ENCODE measurements at regions not wholly inside any gene's neighbourhood (a gene's known extent, or its start where the extent isn't known, plus 50 kb on each side); places are given as distances from the start of the nearest gene placed in this dataset.

- Histone ChIP-seq H3K27me3 (ENCODE audit: control insufficient read depth in 3 of 3, insufficient read depth in 3 of 3, low read length in 2 of 3) (no peaks in the 10 kb centered on the region), H3K36me3 (ENCODE audit: control insufficient read depth in 4 of 4, insufficient read depth in 4 of 4, low read length in 4 of 4) (no peaks in the 10 kb centered on the region), H3K27ac (ENCODE audit: low read depth in 1 of 2, low read length in 1 of 2) (no peak overlapping the region), H3K4me1 (ENCODE audit: control insufficient read depth in 5 of 5, insufficient read depth in 5 of 5, low read length in 5 of 5) (no peaks in the 10 kb centered on the region), H3K9me3 (ENCODE audit: control insufficient read depth in 4 of 4, insufficient read depth in 3 of 4, low read length in 3 of 4) (peaks cover 0 to 16% (median 0%) of the 10 kb centered on the region in 4 donors), H3K9ac (ENCODE audit: insufficient read depth in 1 of 2, low read length in 2 of 2) (no peak overlapping the region), H3K4me3 (no peak overlapping the region)
- ATAC-seq (ENCODE audit: insufficient read depth, low FRiP score) (no peak), DNase-seq (no peak)
- WGBS, 2 donors = 74 to 86% methylated on average over 9 of the region's 9 CpGs
- no peak for TF ChIP-seq CTCF (IDR thresholded peaks at IDR 0.05; ENCODE audit: control extremely low read depth, extremely low read depth)
Measured at GRCh38 chr14:106491851-106492250, 965.5 kb downstream of the TMEM121 start.

GRCh38 chr14:106493962-106494823, 967.8 kb downstream of the TMEM121 start:
- no peak for TF ChIP-seq CTCF (IDR thresholded peaks at IDR 0.05; ENCODE audit: control extremely low read depth, extremely low read depth)
- H3K27ac ChIP-seq (ENCODE audit: low read depth in 1 of 2, low read length in 1 of 2) = no peak overlapping the region
- no peaks in the 10 kb centered on the region for H3K36me3 ChIP-seq (ENCODE audit: control insufficient read depth in 4 of 4, insufficient read depth in 4 of 4, low read length in 4 of 4)
- no peak overlapping the region for H3K9ac ChIP-seq (ENCODE audit: insufficient read depth in 1 of 2, low read length in 2 of 2)
- DNase-seq = no peak
- WGBS, 2 donors = 24 to 39% methylated on average over 3 of the region's 3 CpGs
- no peaks in the 10 kb centered on the region for H3K27me3 ChIP-seq (ENCODE audit: control insufficient read depth in 3 of 3, insufficient read depth in 3 of 3, low read length in 2 of 3)
- H3K4me1 ChIP-seq (ENCODE audit: control insufficient read depth in 5 of 5, insufficient read depth in 5 of 5, low read length in 5 of 5) = no peaks in the 10 kb centered on the region
- ATAC-seq (ENCODE audit: insufficient read depth, low FRiP score) = no peak
- no peak overlapping the region for H3K4me3 ChIP-seq
- H3K9me3 ChIP-seq (ENCODE audit: control insufficient read depth in 4 of 4, insufficient read depth in 3 of 4, low read length in 3 of 4) = peaks cover 0 to 16% (median 1%) of the 10 kb centered on the region in 4 donors

GRCh38 chr14:106500571-106500970, 974.2 kb downstream of the TMEM121 start:
- H3K9ac ChIP-seq (ENCODE audit: insufficient read depth in 1 of 2, low read length in 2 of 2) = no peak overlapping the region
- ATAC-seq (ENCODE audit: insufficient read depth, low FRiP score) = no peak
- WGBS, 2 donors = 40 to 54% methylated on average over 1 of the region's 1 CpG

More at GRCh38 chr14:106500571-106500970, 974.2 kb downstream of the TMEM121 start:
- no peak for DNase-seq
- no peaks in the 10 kb centered on the region for H3K4me1 ChIP-seq (ENCODE audit: control insufficient read depth in 5 of 5, insufficient read depth in 5 of 5, low read length in 5 of 5)
- no peaks in the 10 kb centered on the region for H3K27me3 ChIP-seq (ENCODE audit: control insufficient read depth in 3 of 3, insufficient read depth in 3 of 3, low read length in 2 of 3)
- H3K27ac ChIP-seq (ENCODE audit: low read depth in 1 of 2, low read length in 1 of 2) = no peak overlapping the region
- H3K9me3 ChIP-seq (ENCODE audit: control insufficient read depth in 4 of 4, insufficient read depth in 3 of 4, low read length in 3 of 4) = peaks cover 0 to 4% (median 2%) of the 10 kb centered on the region in 4 donors
- no peaks in the 10 kb centered on the region for H3K36me3 ChIP-seq (ENCODE audit: control insufficient read depth in 4 of 4, insufficient read depth in 4 of 4, low read length in 4 of 4)
- TF ChIP-seq CTCF (IDR thresholded peaks at IDR 0.05; ENCODE audit: control extremely low read depth, extremely low read depth) = no peak
- no peak overlapping the region for H3K4me3 ChIP-seq
